ENCODE measurements at regions not wholly inside any gene's neighbourhood (a gene's known extent, or its start where the extent isn't known, plus 50 kb on each side); places are given as distances from the start of the nearest gene placed in this dataset.
"Not testable (repeated sequence)": the region's sequence is repeated elsewhere in the genome, so short reads cannot be mapped to it uniquely, and the experiment has no call there.

DNA sequence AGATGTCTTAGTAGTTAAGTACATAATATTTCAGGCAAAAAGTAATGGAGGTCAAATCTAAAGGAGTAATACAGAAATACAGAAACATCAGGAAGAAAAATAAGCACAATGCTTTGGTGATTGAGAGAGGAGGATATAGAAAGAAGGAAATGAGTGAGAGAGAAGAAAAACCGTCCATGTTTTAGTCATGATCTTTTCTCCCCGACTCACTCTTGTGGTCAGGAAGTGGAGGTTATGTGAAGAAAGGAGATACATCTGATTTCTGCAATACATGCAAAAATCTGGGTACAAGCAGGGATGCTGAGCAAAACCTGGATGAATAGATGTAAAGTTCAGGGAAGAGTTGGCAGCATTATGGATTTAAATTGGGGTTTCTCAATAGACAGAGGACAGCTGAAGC is 1122.5 kb downstream of the SORCS3 start:
- DNase-seq = no peak

- DNase-seq = no peak
Measured at GRCh38 chr10:105761576-105762260, 1120.6 kb downstream of the SORCS3 start.

DNA sequence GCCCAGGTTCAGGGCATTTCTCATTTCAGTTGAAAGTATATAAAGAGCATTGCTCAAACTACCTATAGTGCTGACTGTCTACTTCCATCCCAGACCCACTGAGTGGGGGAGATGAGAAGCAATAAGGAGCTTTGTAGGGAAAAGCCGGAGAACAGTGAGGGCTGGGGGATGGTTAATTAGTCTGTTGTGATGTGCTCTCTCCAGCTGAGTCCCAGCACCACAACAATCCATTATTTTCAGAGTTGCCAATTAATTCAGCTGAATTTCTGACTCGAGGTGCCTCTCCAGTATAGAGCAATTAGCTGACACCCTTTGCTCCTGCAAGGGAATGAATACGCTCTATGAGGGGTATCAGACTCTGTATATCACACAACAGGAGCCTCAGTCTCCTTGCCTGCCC is 1118.6 kb downstream of the SORCS3 start:
- DNase-seq = no peak

DNA sequence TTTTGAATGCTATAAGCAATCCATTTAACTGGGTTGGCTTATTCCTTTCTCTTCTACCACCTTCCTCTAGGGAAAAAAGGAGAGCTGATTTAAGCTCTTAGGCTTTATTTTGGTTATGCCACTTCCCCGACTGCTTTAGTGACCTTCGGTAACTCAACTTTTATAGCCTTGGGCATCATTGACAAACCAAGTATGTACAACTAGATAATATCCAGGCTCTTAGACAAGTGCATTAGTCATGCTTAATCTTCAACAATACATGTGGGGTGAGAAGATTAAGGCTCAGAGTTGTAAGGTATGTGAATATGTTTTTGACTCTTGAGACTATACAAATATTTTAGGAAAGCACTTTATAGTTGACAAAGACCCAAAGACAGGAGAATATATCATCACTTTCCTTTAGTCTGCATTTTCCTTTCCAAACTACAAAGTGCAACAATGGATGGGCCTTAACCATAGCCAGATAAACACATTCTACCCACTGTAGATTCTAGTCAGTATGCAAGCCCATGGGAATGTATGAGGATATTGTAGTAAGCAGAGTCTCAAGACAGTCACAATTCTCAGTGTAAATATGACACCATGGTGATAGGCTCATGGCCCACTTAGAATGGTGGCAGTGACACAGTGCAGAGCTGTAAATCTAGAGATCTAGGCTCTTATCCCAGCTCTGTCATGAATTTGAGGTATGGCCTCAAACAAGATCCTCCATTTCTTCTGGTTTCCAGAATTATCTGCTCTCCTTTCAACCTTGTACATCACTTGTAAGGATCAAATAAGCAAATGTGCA is 1117.3 kb downstream of the SORCS3 start:
- DNase-seq = no peak

DNA sequence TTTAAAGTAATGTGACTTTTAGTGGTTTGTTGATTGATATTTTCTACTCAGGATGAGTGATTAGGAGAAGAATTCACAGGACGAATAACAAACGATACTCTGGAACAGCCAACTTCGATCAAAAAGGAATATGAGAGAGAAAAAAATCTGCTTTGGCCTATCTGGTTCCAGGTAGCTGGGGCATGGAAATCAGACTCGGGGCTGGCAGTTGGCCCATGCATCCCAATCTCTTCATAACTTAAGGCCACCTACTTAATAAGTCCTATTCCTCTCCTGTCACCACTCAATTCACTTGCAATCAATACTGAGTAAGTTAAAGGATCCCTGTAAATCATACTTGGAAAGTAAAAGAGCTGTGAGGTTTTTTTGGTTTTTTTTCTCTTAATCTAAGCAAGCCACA is 1116.2 kb downstream of the SORCS3 start:
- no peak for DNase-seq

- no peak for DNase-seq
Measured at GRCh38 chr10:105756386-105756785, 1115.3 kb downstream of the SORCS3 start.

DNA sequence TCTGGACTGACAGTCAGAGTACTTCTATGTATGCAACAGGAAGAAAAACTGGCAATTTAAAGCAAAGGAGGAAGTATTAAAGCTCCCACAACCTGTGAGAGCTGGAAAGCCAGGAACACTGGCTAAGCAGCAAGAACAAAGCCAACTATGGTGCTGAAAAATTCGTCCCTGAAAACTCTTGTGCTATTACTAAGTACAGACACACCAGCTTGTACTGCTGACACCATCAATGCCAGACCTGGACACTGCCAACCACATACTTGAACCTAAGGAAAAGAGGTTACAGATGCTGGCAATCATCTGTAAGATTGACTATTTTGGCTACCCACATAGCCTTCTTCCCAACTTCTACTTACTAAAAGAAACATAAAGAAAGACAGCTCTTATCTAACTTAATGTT is 1110.6 kb downstream of the SORCS3 start:
- DNase-seq = no peak

- no peak for DNase-seq
Measured at GRCh38 chr10:105745596-105746148, 1104.6 kb downstream of the SORCS3 start.

GRCh38 chr10:105743343-105744056 is 1102.4 kb downstream of the SORCS3 start:
- DNase-seq = no peak

GRCh38 chr10:105742923-105743322 is 1101.8 kb downstream of the SORCS3 start:
- no peak for DNase-seq

GRCh38 chr10:105742184-105742583 is 1101.1 kb downstream of the SORCS3 start:
- no peak for DNase-seq

DNA sequence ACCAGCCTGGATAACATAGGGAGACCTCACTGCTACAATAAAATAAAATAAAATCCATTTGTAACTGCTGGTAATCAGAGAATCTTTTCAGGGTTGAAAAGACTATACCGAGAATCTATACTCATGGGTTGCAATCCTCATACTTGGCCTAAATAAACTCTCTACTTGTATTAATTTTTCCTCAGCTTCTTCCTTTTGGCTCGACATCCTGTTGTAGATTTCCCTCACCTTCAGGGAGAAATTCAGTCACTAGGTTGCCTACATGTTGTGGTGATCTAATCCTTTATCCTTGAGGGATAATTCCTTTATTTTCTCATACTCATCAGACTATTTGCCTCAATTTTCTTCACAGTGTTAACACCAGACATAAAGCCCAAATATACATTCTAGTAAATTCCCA is 1093.4 kb downstream of the SORCS3 start:
- DNase-seq = no peak

DNA sequence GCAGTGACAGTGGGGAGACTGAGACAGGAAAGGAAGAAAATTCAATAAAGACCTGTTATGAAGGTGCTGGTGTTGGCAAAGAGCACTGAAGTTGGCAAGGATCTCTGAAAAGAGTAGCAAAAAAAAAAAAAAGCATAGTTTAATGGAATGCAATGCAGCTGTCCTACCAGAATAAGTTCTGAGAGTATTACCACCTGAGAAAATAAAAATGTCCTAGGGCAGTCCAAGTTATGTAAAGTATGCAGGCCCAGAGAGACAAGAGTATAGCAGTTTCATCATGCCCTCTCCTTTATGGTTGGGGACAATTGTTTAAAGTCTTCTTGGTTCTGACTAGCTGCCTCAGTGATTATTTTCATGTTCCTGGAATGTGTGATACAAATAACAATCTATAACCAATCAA is 1092.8 kb downstream of the SORCS3 start:
- DNase-seq = no peak

- no peak for DNase-seq
Measured at GRCh38 chr10:105729428-105729827, 1088.3 kb downstream of the SORCS3 start.

- not testable (repeated sequence) for DNase-seq
Measured at GRCh38 chr10:105727586-105727985, 1086.5 kb downstream of the SORCS3 start.

DNA sequence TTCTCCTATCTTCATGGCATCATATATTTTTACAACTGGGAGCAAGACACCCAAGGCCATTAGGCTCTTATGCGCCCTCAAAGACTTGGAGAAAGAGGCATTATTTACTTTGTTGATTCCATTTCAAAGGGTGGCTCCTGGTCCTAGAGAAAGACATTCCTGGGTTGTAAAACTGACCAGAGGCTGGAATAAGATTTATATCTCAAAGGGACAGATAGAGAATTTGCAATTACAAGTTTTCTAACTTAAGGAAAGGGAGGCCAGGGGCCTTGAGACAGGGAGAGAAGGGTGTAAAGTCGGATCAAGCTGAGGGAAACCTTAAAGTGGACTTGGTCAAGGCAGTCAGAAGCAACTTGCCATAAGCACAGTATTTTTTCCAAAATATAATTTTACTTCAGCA is 1086.0 kb downstream of the SORCS3 start:
- no peak for DNase-seq

GRCh38 chr10:105726149-105726548 is 1085.1 kb downstream of the SORCS3 start:
- no peak for DNase-seq

- no peak for DNase-seq
Measured at GRCh38 chr10:105725007-105725406, 1083.9 kb downstream of the SORCS3 start.

GRCh38 chr10:105718207-105718995 is 1077.3 kb downstream of the SORCS3 start:
- DNase-seq = no peak

DNA sequence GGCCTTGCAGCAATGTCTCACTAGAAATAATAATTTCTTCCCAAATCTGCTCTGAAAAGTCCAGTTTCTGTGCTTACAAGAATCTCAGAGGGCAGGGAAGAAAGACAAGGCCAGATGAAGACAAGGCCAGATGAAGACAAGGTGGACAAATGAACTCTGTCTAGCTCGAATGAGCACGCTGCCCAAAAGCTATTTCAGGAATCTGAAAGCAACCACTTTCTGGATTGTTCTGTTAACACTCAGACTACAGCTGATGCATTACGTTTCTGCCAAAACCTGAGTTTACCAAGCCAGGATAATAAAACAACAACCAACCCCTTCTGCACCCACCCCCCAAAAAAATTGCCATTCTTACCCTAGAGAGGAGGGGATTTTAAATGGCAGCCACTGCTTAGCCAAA is 1073.6 kb downstream of the SORCS3 start:
- no peak for DNase-seq

GRCh38 chr10:105707603-105708002 is 1066.5 kb downstream of the SORCS3 start:
- DNase-seq = no peak

GRCh38 chr10:105706281-105707026 is 1065.4 kb downstream of the SORCS3 start:
- DNase-seq = no peak
